ENCODE measurements at regions not wholly inside any gene's neighbourhood (a gene's known extent, or its start where the extent isn't known, plus 50 kb on each side); places are given as distances from the start of the nearest gene placed in this dataset.

DNA sequence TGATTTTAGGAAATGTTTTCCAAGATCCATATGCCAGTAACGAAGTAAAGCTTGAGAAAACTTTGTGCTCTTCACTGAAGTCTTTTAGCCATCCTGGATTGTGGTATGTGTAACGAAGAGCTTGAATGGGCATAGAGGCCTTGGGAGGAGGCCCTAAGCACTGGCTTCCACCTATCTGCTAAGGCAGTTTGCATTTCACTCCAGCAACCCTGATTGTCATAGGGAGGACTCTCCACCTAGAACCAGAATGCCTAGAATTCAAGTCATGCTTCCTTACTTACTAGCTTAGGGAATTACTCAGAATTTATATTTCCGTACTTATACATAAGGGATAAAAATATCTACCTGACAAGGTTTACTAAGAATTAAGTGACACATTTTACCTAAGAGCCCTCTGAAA, 451.5 kb downstream of the FBXO15 start:
- TF ChIP-seq, protein P1, sequence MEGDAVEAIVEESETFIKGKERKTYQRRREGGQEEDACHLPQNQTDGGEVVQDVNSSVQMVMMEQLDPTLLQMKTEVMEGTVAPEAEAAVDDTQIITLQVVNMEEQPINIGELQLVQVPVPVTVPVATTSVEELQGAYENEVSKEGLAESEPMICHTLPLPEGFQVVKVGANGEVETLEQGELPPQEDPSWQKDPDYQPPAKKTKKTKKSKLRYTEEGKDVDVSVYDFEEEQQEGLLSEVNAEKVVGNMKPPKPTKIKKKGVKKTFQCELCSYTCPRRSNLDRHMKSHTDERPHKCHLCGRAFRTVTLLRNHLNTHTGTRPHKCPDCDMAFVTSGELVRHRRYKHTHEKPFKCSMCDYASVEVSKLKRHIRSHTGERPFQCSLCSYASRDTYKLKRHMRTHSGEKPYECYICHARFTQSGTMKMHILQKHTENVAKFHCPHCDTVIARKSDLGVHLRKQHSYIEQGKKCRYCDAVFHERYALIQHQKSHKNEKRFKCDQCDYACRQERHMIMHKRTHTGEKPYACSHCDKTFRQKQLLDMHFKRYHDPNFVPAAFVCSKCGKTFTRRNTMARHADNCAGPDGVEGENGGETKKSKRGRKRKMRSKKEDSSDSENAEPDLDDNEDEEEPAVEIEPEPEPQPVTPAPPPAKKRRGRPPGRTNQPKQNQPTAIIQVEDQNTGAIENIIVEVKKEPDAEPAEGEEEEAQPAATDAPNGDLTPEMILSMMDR (conservative IDR thresholded peaks at IDR 0.05), result no peak
- no peak for TF ChIP-seq ZFX (IDR thresholded peaks at IDR 0.05)

Measured in C4-2B (cell line).